ENCODE measurements at regions not wholly inside any gene's neighbourhood (a gene's known extent, or its start where the extent isn't known, plus 50 kb on each side); places are given as distances from the start of the nearest gene placed in this dataset.

DNA sequence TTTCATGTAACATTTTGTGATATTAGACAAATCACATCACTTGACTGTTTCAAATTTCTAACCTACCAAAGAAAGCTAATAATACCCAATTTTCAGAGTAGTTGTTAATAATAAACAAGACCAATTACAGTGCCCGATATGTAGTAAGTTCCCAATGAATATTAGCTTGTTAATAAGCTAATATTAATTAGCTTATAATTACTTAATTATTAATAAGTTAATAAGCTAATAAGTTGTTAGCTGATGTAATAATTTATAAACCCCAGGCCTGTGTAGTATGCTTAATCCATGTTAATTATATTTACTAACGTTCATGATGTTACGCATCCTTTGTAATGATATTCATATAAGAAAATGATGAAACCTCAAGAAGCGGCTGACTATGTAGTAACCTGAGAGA is 643.8 kb upstream of the KIRREL3 start:
- Mint-ChIP-seq H3K9me3 (no peaks in the 10 kb centered on the region), H3K36me3 (no peaks in the 10 kb centered on the region), H3K27ac (no peak overlapping the region)
- DNase-seq (ENCODE audit: low spot score in 2 of 2), result no peak
- ATAC-seq, result no peak

DNA sequence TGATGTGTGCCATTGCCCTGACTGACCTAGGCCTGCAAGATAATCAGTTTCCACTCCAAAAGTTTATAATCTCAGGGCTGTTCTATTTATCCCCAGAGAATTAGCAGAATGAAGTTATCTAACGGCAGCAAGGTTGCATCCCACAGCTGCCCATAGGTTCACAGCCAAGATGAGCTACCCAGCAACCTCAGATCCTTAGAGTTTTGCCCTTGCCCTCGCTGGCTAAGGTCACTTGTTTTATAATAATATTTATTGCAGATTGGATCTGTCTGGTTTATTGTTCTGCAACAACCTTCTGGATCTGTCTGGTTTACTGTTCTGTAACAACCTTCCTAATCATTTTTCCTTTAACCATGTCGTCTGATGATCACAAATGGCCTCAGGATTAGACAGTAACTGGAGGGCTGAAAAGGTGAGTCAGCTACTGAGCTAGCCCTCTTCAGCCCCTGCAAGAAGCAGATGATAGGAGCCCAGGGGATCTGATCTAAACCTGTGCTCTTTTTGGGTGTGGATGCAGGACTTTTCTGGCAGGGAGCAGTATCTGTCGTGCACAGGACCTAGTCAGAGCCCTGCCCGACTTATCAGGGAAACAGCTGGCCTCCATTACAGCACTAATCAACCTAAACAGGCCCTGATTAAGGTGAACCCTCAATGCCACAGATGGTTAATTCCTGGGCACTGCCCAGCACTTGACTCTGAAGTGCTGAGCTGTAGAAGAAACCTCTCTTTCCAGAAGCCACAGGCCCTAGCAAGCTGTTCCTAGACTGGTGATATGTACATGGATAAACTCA is 642.9 kb upstream of the KIRREL3 start:
- DNase-seq (ENCODE audit: low spot score in 2 of 2), result no peak
- no peaks in the 10 kb centered on the region for H3K36me3 Mint-ChIP-seq
- H3K27ac Mint-ChIP-seq, result no peak overlapping the region
- no peaks in the 10 kb centered on the region for H3K9me3 Mint-ChIP-seq
- ATAC-seq, result no peak

DNA sequence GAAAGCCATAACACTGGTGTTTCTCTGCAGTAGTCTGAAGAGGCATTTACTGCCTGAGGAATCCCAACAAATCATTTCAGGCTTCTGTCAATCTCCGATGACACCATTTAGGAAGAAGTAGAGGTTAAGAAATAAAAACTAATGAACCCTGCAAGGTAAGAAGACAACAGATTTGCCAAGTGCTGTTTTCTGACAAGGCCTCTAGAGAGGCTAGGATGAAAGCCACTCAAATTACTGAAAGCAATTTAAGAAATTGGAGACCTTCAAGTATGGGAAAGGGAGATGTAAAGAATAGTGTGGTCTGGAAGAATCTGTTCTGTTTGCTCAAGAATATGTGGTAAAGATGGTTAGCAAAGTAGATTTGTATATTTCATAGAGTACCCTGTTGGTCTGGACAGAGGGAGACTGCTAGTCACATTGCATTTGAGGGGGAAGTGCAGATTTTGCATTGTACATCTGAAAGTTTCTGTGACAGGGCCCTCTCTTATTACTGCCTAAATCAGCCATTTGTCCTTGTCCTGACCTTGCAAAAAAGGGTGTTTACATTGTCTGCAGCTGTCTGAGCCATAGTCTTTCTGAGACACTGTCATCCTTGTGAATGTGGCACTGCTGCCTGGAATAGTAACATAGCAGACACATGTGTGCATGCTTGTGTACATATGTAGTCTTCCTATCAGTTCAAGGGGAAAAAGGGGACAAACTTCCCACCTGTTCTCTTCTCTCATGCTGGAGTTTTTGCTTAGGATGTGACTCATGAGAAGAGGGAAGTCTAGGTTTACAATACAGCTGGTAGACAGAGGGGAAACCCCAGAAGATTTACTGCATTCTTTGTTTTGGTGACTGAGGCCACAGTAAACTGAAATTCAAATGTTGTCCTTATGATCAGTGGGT is 640.2 kb upstream of the KIRREL3 start:
- ATAC-seq, result no peak
- H3K27ac Mint-ChIP-seq, result no peak overlapping the region

DNA sequence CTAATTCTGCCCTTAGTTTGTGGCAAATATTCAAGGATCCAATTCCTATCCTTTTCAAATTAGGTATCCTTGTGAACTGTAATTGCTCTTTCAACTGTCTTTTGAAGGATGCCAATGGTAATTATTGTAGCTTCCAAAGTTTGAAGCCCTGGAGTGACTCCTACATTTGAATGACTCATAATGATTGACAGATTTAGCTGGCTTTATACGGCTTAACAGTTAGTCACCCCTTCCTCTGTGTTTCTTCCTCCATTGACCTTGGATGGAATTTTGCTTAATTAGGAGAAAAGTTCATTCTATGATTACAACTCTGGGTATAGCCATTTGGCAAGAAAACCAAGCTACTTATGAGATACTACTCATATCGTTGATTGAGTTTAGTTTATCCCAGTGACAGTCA is 639.3 kb upstream of the KIRREL3 start:
- ATAC-seq, result no peak
- Mint-ChIP-seq H3K36me3 (no peaks in the 10 kb centered on the region), H3K27ac (no peak overlapping the region), H3K9me3 (no peaks in the 10 kb centered on the region)
- no peak for DNase-seq (ENCODE audit: low spot score in 2 of 2)

More for the DNA sequence above, 640.2 kb upstream of the KIRREL3 start:
- Mint-ChIP-seq H3K36me3 (no peaks in the 10 kb centered on the region), H3K9me3 (no peaks in the 10 kb centered on the region)
- DNase-seq (ENCODE audit: low spot score in 2 of 2), result no peak

GRCh38 chr11:127632976-127633680 is 632.6 kb upstream of the KIRREL3 start:
- ATAC-seq, result no peak
- no peak overlapping the region for H3K27ac Mint-ChIP-seq

DNA sequence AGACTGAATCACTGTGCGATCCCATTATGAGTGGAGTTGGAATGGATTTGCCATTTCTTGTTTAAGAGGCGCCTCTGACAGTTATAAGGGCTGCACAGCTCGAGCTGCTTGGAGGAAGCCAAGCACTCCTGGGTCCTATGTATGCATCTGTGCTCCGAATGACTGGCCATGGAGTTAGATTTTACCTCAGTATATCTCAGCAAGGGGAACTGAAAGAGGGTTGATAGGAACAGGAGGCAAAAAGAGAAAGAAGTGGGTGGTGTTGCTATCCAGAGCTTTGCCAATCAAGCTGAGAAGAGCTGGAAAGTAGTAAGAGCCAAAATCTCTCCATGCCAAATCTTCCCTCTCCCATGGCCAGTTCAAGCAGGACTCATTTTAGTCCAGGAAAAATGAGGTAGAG is 632.0 kb upstream of the KIRREL3 start:
- Mint-ChIP-seq H3K36me3 (no peaks in the 10 kb centered on the region), H3K27ac (no peak overlapping the region), H3K9me3 (no peaks in the 10 kb centered on the region)
- ATAC-seq (no peak), DNase-seq (ENCODE audit: low spot score in 2 of 2) (no peak)

More at GRCh38 chr11:127632976-127633680, 632.6 kb upstream of the KIRREL3 start:
- Mint-ChIP-seq H3K36me3 (no peaks in the 10 kb centered on the region), H3K9me3 (no peaks in the 10 kb centered on the region)
- no peak for DNase-seq (ENCODE audit: low spot score in 2 of 2)

GRCh38 chr11:127631974-127632373 is 631.4 kb upstream of the KIRREL3 start:
- H3K9me3 Mint-ChIP-seq, result no peaks in the 10 kb centered on the region
- H3K36me3 Mint-ChIP-seq, result no peaks in the 10 kb centered on the region
- H3K27ac Mint-ChIP-seq, result no peak overlapping the region
- DNase-seq (ENCODE audit: low spot score in 2 of 2) (no peak), ATAC-seq (no peak)

- H3K36me3 Mint-ChIP-seq, result no peaks in the 10 kb centered on the region
- DNase-seq (ENCODE audit: low spot score in 2 of 2), result no peak
- no peaks in the 10 kb centered on the region for H3K9me3 Mint-ChIP-seq
- ATAC-seq, result no peak
- no peak overlapping the region for H3K27ac Mint-ChIP-seq
Measured at GRCh38 chr11:127629200-127629599, 628.6 kb upstream of the KIRREL3 start.

DNA sequence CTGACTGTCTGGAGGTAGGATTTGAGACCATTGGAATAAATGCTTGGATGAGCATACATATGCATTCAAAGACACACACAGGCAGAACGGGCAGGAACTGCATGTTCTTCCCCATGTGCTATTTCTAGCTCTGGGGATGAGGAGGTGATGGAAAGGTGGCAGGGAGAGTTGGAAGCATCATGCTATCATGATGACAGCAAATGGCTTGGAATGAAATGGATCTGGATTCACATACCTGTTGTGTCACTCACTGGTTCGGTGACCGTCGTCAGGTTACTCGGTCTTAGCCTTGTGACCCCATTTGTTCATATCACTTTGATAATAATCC is 627.9 kb upstream of the KIRREL3 start:
- ATAC-seq, result no peak
- no peaks in the 10 kb centered on the region for H3K9me3 Mint-ChIP-seq
- no peak for DNase-seq (ENCODE audit: low spot score in 2 of 2)
- no peaks in the 10 kb centered on the region for H3K36me3 Mint-ChIP-seq
- no peak overlapping the region for H3K27ac Mint-ChIP-seq

DNA sequence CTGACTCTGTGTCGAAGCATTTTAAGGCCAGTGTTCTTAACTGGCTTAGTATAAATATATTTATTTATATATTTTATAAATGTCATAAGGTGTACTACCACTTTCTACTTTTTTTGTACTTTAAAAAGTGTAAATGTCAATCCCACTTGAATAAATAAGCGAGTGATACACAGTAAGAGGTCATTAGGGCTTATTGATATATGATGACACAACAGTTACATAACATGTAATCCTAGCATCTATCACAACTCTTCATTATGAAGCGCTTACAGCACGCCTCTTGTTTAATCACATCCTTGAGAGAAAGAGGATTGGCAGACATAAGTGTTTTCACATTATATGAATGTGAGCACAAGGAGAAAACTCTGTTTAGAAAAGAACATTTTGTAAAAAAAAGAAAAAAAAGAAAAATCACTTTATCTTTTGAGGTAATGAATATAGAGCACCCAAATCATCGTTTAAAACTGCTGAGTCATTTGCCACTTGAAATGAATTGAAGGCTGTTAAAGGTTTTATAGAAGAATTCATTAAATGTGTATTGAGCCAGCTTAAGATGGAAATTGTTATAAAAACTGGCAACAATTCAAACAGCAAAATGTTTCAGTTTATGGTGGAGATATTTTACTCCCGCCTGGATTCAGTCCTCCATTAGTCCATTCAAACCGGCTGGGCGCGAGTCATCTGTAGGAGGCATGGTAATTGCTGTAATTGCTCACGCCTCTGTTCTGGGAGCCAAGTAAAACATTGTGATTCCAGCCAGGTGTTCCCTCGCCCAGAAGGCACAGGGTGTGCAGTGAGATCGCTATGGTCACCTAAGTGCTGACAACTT is 627.3 kb upstream of the KIRREL3 start:
- no peak for ATAC-seq
- H3K9me3 Mint-ChIP-seq, result no peaks in the 10 kb centered on the region

GRCh38 chr11:127627204-127627603 is 626.6 kb upstream of the KIRREL3 start:
- H3K9me3 Mint-ChIP-seq, result no peaks in the 10 kb centered on the region
- ATAC-seq (no peak), DNase-seq (ENCODE audit: low spot score in 2 of 2) (no peak)
- no peaks in the 10 kb centered on the region for H3K36me3 Mint-ChIP-seq
- H3K27ac Mint-ChIP-seq, result no peak overlapping the region

More for the DNA sequence above, 627.3 kb upstream of the KIRREL3 start:
- Mint-ChIP-seq H3K36me3 (no peaks in the 10 kb centered on the region), H3K27ac (no peak overlapping the region)
- no peak for DNase-seq (ENCODE audit: low spot score in 2 of 2)

DNA sequence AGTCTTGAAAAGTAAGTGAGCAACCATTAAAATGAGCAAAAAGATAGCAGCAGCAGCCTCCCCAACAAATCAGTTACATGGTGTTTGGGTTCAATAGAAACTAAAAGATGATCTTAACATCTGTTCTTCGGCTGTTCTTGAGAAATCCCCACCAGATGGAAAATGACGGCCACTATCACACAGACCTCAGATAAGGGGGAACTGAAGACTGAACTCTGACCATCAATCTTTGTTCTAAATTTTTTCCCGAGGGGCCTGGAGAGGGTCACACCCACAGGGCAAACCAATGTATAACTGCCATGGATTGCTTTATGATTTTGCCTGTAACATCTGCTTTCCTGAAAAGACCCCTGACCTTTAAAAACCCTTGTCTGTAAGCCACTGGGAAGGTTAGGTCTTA is 624.8 kb upstream of the KIRREL3 start:
- Mint-ChIP-seq H3K27ac (no peak overlapping the region), H3K9me3 (no peaks in the 10 kb centered on the region), H3K36me3 (no peaks in the 10 kb centered on the region)
- ATAC-seq (no peak), DNase-seq (ENCODE audit: low spot score in 2 of 2) (no peak)

DNA sequence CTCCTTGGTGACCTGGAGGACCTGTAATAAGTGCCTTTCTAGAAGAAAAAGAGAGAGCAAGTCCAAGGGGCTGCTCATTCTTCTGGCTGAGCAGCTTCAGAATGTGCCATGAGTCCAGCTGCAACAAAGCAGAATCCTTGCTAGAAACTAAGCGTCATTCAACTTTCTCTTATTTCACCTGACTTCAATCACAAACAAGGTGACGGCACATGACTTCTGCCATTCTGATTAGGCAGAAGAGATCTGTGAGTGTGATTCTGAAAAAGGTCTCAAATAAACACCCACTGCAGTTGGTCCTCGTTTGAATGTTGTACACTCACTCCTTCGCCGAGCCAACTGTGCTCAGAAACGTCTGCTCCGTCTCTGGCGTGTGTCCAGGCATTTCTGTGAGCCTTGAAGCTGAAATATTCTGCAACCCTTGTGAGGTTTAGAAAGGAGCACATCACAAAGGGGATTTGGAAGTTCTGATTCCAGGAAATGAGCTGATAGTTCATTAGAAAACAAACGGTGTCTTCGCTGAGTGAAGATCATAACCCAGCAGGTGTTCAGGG is 623.8 kb upstream of the KIRREL3 start:
- H3K9me3 Mint-ChIP-seq, result no peaks in the 10 kb centered on the region
- H3K27ac Mint-ChIP-seq, result no peak overlapping the region
- ATAC-seq (no peak), DNase-seq (ENCODE audit: low spot score in 2 of 2) (no peak)
- no peaks in the 10 kb centered on the region for H3K36me3 Mint-ChIP-seq

- H3K9me3 Mint-ChIP-seq, result no peaks in the 10 kb centered on the region
- DNase-seq (ENCODE audit: low spot score in 2 of 2), result no peak
- ATAC-seq, result no peak
- no peaks in the 10 kb centered on the region for H3K36me3 Mint-ChIP-seq
- H3K27ac Mint-ChIP-seq, result no peak overlapping the region
Measured at GRCh38 chr11:127622686-127623085, 622.1 kb upstream of the KIRREL3 start.

DNA sequence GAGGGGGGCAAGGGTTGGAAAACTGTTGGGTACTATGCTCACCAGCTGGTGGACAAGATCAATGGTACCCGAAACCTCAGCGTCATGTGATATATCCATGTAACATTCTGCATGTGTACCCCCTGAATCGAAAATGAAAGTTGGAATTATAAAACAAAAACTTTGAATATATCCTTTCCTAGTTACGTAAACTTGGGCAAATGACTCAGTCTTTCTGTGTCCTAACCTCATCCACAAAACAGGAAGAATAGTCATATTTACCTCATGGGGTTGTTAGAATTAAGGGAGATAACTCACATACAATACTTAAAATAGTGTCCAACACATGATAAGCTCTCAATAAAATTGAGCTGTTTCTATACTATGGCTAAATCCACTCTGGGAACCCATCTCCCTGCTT is 620.1 kb upstream of the KIRREL3 start:
- H3K27ac Mint-ChIP-seq, result no peak overlapping the region
- no peaks in the 10 kb centered on the region for H3K36me3 Mint-ChIP-seq
- DNase-seq (ENCODE audit: low spot score in 2 of 2) (no peak), ATAC-seq (peak in 1 of 2 donors; percentile 22)
- H3K9me3 Mint-ChIP-seq, result no peaks in the 10 kb centered on the region

GRCh38 chr11:127619946-127620345 is 619.4 kb upstream of the KIRREL3 start:
- no peaks in the 10 kb centered on the region for H3K36me3 Mint-ChIP-seq
- H3K9me3 Mint-ChIP-seq, result no peaks in the 10 kb centered on the region
- no peak for ATAC-seq
- peak overlapping the region in 1 of 2 donors; percentile 55 for H3K27ac Mint-ChIP-seq
- no peak for DNase-seq (ENCODE audit: low spot score in 2 of 2)

All from activated naive CD4-positive, alpha-beta T cell treated with anti-CD3 and anti-CD28 coated beads, Interleukin-2, amount 50 U/mL, for 72 hours (primary cell).